ENCODE measurements at regions not wholly inside any gene's neighbourhood (a gene's known extent, or its start where the extent isn't known, plus 50 kb on each side); places are given as distances from the start of the nearest gene placed in this dataset.

DNA sequence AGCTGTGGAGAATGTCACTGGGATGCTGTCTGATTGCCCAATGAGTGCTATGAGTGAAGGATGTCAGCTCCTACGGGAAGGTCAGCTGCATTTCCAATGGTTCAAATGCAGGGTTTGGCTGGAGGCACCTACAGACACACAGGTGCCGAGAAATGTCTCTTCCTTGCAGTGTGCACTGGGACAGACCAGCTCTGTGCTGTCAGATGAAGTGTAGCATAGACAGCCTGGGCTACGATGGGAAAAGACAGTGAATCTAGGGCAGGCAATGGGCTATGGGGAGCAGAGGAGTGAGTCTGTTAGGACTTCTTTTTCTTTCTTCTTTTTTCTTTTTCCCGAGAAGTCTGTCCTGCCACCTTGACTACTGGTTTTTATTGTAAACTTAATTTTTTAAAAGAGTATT is 223.1 kb upstream of the EOMES start:
- peaks cover 3 to 6% of the 10 kb centered on the region in 2 donors for H3K9me3 Mint-ChIP-seq
- H3K27me3 Mint-ChIP-seq = no peaks in the 10 kb centered on the region
- ATAC-seq = no peak
- H3K27ac Mint-ChIP-seq = no peak overlapping the region
- no peaks in the 10 kb centered on the region for H3K4me1 Mint-ChIP-seq
- DNase-seq = no peak
- H3K4me3 Mint-ChIP-seq = no peak overlapping the region

DNA sequence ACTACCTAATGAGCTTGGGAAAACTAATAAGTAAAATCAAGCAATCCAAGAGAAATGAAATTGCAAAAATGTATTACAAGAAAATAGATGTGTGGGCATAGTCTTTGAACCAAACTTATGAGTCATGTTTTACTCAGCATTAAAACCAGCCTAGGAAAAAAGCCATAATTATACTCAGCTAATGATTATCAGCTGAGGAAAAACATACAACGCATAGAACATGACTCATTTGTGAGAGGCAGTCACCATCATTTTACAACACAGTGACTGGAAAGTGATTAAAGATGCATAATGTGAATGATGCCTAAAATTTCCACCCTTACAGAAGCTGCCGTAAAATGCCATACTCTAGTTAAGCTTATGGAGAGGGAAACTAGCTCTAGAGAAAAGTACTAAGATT is 238.0 kb upstream of the EOMES start:
- Mint-ChIP-seq H3K4me1 (peaks cover 6% of the 10 kb centered on the region), H3K4me3 (no peak overlapping the region), H3K27me3 (no peaks in the 10 kb centered on the region), H3K27ac (no peak overlapping the region), H3K9me3 (no peaks in the 10 kb centered on the region)
- ATAC-seq = no peak
- DNase-seq = no peak

DNA sequence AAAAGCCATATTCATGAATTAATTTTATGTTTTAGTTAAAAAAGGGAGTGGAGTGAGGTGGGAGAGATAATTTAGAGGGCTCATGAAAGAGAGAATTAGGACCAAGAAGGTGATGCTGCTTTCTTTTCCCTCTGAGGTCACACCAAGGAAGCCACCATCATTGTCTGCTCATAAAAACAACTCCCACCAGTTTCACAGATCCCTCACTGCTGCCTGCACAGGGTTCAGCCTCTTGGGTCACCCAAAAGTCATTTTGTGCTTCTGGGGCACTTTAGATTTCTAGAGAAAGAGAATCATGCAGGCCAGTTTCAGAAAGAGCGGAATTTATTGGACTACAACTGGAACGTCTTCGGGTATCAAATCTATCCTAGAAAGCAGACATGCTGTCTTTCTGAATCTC is 241.4 kb upstream of the EOMES start:
- Mint-ChIP-seq H3K4me3 (no peak overlapping the region), H3K9me3 (no peaks in the 10 kb centered on the region), H3K4me1 (peaks cover 6% of the 10 kb centered on the region), H3K27ac (no peak overlapping the region), H3K27me3 (no peaks in the 10 kb centered on the region)
- DNase-seq (no peak), ATAC-seq (peak; percentile 48)

DNA sequence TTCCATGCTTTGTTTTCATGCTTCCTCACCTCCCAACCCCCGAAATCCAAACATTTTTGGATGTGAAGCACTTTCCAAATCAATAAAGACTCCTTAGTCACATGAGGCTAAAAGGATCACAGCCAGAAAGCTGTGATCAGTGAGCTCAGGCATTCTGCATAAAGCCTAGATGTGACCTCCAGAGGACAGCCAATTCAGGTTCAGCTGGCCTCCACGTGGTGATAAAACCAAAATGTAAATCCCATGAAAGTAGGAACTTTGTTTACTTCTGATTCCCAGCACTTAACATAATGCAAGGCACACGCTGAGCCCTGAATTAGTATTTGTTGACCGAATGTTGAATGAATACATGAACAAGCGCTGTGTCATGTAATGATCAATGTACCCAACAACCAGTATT is 249.5 kb upstream of the EOMES start:
- Mint-ChIP-seq H3K27ac (no peak overlapping the region), H3K9me3 (peaks cover 0 to 5% of the 10 kb centered on the region in 2 donors), H3K27me3 (no peaks in the 10 kb centered on the region), H3K4me1 (no peaks in the 10 kb centered on the region), H3K4me3 (no peak overlapping the region)
- ATAC-seq (no peak), DNase-seq (no peak)

DNA sequence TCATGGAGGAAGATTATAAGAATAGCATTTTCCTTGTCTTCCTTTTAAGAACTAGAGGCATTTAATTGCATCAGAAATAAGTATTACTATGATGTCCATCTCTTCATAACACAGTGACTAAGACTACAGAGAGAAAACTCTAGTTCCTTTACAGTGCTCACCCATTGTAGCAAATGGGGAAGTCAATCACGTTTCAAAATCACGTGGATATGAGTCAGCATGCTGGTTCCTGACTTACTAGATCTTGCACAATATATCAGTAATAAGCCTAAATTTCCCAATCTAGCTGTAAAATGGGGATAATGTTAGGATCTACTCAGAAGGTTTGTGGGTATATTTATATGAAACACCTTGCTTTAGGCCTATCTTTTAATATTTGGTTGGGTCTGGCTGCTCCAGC is 254.8 kb upstream of the EOMES start:
- ATAC-seq (no peak), DNase-seq (no peak)
- Mint-ChIP-seq H3K27me3 (no peaks in the 10 kb centered on the region), H3K9me3 (peaks cover 2 to 5% of the 10 kb centered on the region in 2 donors), H3K27ac (no peak overlapping the region), H3K4me1 (peaks cover 17% of the 10 kb centered on the region), H3K4me3 (no peak overlapping the region)

DNA sequence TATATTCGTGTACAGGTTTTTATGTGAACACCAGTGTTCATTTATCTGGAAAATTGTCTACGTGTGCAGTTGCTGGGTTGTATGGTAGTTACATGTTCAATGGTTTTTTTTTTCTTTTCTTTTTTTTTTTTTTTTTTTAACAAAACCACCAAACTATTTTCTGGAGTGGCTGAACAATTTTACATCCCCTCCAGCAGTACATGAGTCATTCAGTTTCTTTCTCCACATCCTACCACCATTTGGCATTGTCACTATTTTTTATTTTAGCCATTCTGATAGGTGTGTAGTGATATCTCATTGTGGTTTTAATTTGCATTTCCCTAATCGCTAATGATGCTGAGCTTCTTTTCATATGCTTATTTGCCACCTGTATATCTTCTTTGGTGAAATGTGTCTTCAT is 256.3 kb upstream of the EOMES start:
- H3K4me3 Mint-ChIP-seq = no peak overlapping the region
- no peak overlapping the region for H3K27ac Mint-ChIP-seq
- no peak for ATAC-seq
- H3K27me3 Mint-ChIP-seq = no peaks in the 10 kb centered on the region
- peaks cover 17% of the 10 kb centered on the region for H3K4me1 Mint-ChIP-seq
- peaks cover 5 to 12% of the 10 kb centered on the region in 2 donors for H3K9me3 Mint-ChIP-seq
- DNase-seq = no peak

DNA sequence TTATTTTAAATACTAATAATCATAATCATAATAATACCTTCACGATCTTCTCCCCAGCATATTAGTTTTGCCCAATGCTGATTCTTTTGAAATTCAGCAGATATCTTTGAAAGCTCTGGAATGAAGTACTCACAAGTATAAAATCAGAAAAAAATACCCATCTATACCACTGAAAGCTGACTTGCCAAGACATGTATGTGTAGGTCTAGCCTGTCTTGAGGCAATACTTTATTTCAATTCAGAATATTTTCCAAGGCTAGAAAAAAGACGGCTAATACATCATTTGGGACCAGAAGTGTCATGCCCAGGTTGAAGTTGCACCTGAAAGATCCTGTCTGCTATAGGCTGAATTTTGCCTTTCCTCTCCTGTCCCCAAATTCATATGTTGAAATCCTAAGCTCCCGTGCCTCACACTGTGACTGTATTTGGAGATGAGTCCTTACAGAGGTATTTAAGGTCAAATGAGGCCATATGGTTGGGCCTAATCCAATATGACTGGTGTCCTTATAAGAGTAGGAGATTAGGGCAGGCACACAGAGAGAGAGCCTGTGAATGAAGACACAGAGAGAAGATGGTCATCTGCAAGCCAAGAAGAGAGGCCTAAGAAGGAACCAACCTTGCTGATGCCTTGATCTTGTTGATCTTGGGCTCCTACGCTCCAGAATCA is 255.9 kb upstream of the CMC1 start:
- DNase-seq (no peak), ATAC-seq (no peak)
- Mint-ChIP-seq H3K4me3 (no peak overlapping the region), H3K27ac (no peak overlapping the region), H3K9me3 (peaks cover 12 to 16% of the 10 kb centered on the region in 2 donors), H3K27me3 (no peaks in the 10 kb centered on the region), H3K4me1 (peaks cover 6% of the 10 kb centered on the region)

DNA sequence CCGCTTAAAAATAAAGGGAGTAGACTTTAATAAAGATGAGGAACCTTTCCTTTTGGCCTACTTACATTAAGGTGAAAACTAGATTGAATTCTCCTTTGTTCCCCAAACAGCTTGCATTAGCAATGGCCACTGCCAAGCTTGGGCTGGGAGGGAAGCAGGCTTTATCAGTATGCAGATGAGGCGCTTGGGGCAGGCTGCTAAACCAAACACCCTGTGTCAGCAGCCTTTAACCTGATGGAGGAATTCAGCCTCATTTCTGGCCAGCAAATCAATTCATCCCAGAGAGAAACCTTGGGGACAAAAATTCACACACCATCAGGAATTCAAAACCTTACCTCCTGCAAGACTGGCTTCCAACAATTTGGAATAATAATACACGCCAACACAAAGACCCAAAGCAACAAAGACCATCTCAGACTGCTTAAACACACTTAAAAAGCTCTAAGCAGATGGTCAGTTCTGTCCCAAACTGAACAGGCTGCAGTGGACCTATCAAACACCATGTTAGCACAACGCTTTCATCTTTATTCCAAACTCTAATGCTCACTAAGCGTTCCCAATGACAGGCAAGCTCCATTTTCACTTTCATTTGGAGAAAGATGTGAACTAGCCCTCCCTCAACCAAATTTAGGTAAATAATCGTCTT is 255.1 kb upstream of the CMC1 start:
- no peak overlapping the region for H3K27ac Mint-ChIP-seq
- H3K9me3 Mint-ChIP-seq = peaks cover 12 to 16% of the 10 kb centered on the region in 2 donors

DNA sequence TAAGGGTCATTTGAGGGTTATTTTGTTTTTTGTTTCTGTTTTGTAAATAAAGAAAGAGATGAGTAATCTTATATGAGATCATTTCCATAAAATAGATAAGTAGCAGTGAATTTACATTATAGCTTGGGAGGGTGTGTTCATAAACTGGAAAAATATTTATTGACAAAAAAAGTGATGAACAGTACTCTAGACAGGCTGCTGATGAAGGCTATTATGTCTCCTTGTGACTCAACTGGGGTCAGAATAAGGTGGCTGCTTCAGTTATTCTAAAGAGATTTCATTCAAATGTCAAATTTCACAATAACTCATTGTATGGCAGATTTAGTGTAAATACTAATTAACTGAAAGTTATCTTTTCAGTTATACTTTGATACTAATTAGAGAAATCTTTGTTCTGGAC is 251.1 kb upstream of the CMC1 start:
- no peak for ATAC-seq
- DNase-seq = no peak
- H3K4me1 Mint-ChIP-seq = no peaks in the 10 kb centered on the region
- H3K27ac Mint-ChIP-seq = no peak overlapping the region
- peaks cover 0 to 11% of the 10 kb centered on the region in 2 donors for H3K9me3 Mint-ChIP-seq
- no peaks in the 10 kb centered on the region for H3K27me3 Mint-ChIP-seq
- no peak overlapping the region for H3K4me3 Mint-ChIP-seq

More for the DNA sequence above, 255.1 kb upstream of the CMC1 start:
- Mint-ChIP-seq H3K4me1 (no peaks in the 10 kb centered on the region), H3K27me3 (no peaks in the 10 kb centered on the region), H3K4me3 (no peak overlapping the region)
- ATAC-seq (no peak), DNase-seq (no peak)

DNA sequence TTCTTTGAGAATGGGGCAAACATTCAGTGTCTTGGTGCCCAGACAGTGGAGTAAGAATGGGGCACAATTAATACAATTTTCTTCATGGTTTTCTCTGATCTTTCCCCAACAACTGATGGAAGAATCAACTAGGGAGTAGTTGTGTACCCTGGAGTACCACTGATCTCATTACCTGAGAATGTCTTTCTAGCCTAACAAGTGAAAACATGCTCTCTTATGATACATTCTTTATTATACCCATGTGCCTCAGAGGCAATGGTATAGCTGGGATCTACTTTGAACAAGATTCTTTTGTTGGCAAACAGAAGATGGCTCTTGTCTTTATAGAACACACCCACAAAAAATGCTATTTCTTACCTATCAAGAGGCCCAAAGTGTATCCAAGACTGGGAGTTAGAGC is 250.6 kb upstream of the CMC1 start:
- DNase-seq = no peak

DNA sequence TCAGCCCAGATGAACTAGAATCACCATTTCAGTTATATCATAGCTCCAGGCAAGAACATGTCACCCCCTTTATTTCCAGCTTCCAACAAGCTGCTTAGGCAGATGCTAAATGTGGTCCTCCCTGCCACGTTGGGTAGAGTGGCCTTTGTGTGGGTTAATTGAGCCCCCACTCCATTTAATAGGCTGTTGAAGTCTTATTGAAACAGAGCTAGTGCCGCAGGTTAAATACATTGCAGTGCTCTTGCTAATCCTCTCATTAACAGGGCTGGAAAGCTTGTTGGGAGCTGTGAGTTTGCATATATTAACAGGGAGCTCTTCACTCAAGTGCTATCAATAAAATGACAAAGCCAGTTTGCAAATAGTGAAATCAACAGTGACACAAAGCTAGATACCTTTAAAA is 248.4 kb upstream of the CMC1 start:
- peaks cover 6 to 10% of the 10 kb centered on the region in 2 donors for H3K9me3 Mint-ChIP-seq
- no peaks in the 10 kb centered on the region for H3K27me3 Mint-ChIP-seq
- H3K27ac Mint-ChIP-seq = no peak overlapping the region
- no peaks in the 10 kb centered on the region for H3K4me1 Mint-ChIP-seq
- H3K4me3 Mint-ChIP-seq = no peak overlapping the region
- DNase-seq (no peak), ATAC-seq (no peak)

More for the DNA sequence above, 250.6 kb upstream of the CMC1 start:
- H3K9me3 Mint-ChIP-seq = peaks cover 0 to 10% of the 10 kb centered on the region in 2 donors
- H3K4me3 Mint-ChIP-seq = no peak overlapping the region
- ATAC-seq = no peak
- no peak overlapping the region for H3K27ac Mint-ChIP-seq
- no peaks in the 10 kb centered on the region for H3K4me1 Mint-ChIP-seq
- no peaks in the 10 kb centered on the region for H3K27me3 Mint-ChIP-seq

DNA sequence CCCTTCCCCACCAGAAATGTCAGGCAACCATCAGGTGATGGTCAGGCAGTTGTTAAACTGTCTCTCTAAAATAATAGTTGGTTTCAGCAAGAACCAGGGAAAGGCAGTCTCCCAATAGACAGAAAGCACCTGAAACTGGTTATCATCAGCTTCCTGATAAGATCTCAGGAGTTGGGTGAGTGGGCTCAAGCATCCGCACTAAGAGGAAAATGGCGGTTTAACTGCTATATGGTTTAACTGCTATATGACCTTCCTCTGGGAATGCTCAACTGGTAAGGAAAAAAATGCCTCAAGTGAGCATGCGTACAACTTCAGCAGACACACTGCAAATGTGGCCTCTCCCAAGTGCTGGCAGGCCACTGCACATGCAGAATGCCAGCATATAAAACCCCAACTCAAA is 240.8 kb upstream of the CMC1 start:
- Mint-ChIP-seq H3K4me1 (no peaks in the 10 kb centered on the region), H3K4me3 (no peak overlapping the region), H3K9me3 (peaks cover 6 to 25% of the 10 kb centered on the region in 2 donors), H3K27me3 (no peaks in the 10 kb centered on the region), H3K27ac (no peak overlapping the region)
- no peak for DNase-seq
- no peak for ATAC-seq

DNA sequence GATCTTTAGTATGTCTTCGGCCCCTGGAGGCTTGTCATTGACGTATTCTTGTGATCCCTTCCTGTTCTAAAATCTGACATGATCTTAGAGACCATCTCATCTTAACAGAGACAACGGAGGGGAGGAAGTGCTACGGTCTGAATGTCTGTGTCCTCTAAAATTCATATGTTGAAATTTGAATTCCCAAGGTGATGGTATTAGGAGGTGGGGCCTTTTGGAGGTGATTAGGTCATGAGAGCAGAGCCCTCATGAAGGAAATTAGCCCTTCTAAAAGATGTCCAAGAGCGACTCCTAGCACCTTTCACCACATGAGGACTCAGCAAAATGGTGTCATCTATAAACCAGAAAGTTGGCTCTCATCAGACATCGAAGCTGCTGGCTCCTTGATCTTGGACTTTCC is 233.2 kb upstream of the CMC1 start:
- ATAC-seq (no peak), DNase-seq (no peak)
- H3K27me3 Mint-ChIP-seq = no peaks in the 10 kb centered on the region
- no peak overlapping the region for H3K4me3 Mint-ChIP-seq
- no peak overlapping the region for H3K27ac Mint-ChIP-seq
- H3K4me1 Mint-ChIP-seq = no peaks in the 10 kb centered on the region
- H3K9me3 Mint-ChIP-seq = peaks cover 6 to 12% of the 10 kb centered on the region in 2 donors

DNA sequence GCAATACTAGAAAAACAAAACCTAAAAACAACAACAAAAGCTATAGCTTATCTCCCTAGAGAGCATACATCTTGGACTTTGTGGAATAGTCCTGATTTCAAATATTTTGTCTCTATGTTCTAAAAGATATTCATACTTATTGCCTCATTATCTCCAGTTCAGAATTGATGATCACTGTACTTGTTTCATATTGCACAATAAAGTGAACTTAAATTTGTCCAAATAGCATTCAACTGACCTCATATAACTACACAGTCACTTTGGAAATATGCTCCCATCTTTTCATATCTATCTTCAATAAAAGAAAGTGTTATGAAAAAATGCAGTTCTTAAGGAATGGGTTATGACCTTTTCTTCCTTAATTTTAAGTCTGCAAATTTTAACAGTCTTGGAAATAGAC is 228.6 kb upstream of the CMC1 start:
- ATAC-seq (no peak), DNase-seq (no peak)
- Mint-ChIP-seq H3K27ac (no peak overlapping the region), H3K4me1 (peaks cover 5% of the 10 kb centered on the region), H3K9me3 (peaks cover 0 to 3% of the 10 kb centered on the region in 2 donors), H3K27me3 (no peaks in the 10 kb centered on the region), H3K4me3 (no peak overlapping the region)

DNA sequence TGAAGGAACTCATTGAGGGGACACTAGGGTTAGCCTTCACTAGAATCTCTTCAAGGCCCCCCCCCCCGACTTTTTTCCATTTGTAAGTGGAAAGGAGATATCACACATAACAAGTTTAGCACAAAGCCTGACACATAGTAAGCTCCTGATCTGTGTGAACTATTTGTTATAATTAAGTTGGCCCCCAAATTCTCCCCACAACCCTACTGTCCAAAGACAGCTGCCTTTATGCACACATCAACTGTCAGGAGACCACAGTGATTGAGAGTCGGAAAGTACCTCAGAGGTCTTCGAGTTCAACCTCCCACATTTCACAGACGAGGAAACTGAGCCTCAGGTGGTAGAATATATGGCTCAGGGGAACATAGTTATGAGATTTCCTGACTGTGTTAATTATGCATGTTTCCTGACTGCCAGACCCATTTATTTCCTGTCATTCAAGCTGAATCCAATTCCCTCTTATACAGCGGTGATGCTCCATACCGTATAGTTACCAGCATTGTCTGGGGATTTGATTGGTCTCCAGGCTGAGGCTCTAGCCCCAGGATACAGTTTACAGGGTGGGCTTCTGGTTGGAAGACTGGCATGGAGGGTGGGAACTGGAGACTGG is 227.4 kb upstream of the CMC1 start:
- no peak for DNase-seq
- H3K4me1 Mint-ChIP-seq = peaks cover 5% of the 10 kb centered on the region
- H3K4me3 Mint-ChIP-seq = no peak overlapping the region
- H3K27ac Mint-ChIP-seq = peak overlapping the region in 1 of 2 donors; percentile 26
- peaks cover 0 to 3% of the 10 kb centered on the region in 2 donors for H3K9me3 Mint-ChIP-seq
- ATAC-seq = no peak
- H3K27me3 Mint-ChIP-seq = no peaks in the 10 kb centered on the region

DNA sequence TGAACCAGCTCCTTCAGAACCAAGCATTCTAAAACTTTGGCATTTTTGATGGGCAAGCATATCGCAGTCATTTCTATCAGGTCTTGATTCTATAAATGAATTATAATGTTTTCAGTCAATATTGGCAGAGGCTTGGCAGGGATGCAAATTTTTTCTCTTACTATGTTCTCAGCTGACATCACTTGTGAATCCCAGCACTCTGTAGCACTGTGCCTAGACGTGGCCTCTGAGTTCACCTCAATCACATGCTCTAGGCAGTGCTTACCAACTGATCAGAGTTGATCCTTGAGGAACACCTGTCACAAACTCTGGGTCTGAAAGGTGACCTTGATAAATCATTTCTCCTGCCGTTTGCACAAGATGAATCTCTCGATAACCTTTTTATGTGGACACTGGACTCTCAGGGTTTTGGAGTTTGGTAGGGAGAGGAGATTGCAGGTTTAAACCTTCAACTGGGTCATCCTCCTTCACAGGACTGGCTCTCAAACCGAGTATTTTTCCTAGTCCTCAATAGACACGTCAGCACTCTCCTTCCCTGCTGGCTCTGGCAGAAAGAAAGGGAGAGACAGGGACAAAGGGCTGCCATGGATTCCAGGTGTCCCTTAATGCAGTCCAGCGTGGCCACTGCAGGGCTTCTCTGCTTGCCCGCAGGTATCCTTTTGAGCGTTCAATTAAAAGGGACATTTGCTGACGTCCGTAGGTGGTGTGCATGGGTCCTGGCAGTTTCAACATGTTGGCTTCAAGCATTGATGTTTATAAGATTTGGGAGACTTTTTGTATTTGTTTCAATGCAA is 222.3 kb upstream of the CMC1 start:
- Mint-ChIP-seq H3K9me3 (peaks cover 8 to 13% of the 10 kb centered on the region in 2 donors), H3K27ac (no peak overlapping the region), H3K4me3 (no peak overlapping the region), H3K27me3 (no peaks in the 10 kb centered on the region), H3K4me1 (peaks cover under 1% of the 10 kb centered on the region)
- no peak for DNase-seq
- ATAC-seq = no peak

Data from stimulated activated naive CD8-positive, alpha-beta T cell treated with anti-CD3 and anti-CD28 coated beads, Interleukin-15, amount 100 ng/mL, for 72 hours (primary cell).